Body of pancreas (tissue), 4 donors: ENCODE measurements at regions not wholly inside any gene's neighbourhood (a gene's known extent, or its start where the extent isn't known, plus 50 kb on each side); places are given as distances from the start of the nearest gene placed in this dataset.

Experiments
- CTCF ChIP-seq, 7 experiments: fragments of 450-650 bp in 4 of 7; fragments of 200-600 bp in 3 of 7; sonication (generic) in 3 of 7; IDR thresholded peaks; one replicate each; pipeline ENCODE4 v1.5.1; 2016 to 2019; ENCODE audit warnings: antibody characterized with exemption in 7 of 7
- POLR2A ChIP-seq, 3 donors: fragments of 450-650 bp; IDR thresholded peaks; one replicate each; pipeline ENCODE4 v1.6.1; 2016; ENCODE audit warnings: antibody characterized with exemption in 3 of 3, mild to moderate bottlenecking in 2 of 3

GRCh38 chr7:111672901-111673300, 110.6 kb upstream of the IMMP2L start:
- TF ChIP-seq CTCF (IDR thresholded peaks at IDR 0.05), result no peak
- no peak for TF ChIP-seq POLR2A (IDR thresholded peaks at IDR 0.05)
